ENCODE measurements at regions not wholly inside any gene's neighbourhood (a gene's known extent, or its start where the extent isn't known, plus 50 kb on each side); places are given as distances from the start of the nearest gene placed in this dataset.
A peak's percentile ranks its signal among the peaks of the same experiment; 100 is the strongest.
"Not testable (repeated sequence)": the region's sequence is repeated elsewhere in the genome, so short reads cannot be mapped to it uniquely, and the experiment has no call there.

DNA sequence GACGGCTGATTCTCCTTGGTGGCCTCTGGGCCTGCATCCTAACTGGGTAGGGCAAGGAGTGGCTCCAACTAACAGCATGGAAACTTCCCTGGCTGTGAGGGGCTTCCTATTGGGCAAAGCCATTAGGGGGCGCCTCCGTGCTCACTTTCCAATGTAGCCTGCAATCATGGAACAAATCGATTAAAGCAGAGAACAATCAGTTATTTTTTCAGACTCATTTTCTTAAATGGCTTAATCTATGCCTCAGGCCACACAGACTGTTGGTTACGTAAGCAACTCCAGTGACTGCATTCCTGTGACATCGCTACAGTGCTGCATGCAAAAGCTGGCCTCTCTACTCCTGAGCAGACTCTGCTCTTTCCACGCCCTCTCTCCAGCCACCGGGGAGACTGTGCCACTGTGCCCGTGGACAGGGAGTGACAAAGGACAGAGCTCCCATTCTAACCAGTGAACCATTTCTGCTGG lies 278.9 kb downstream of the KLF13 start:
- DNase-seq: peak; percentile 41

GRCh38 chr15:31606194-31606669 lies 279.6 kb downstream of the KLF13 start:
- no peak for DNase-seq

GRCh38 chr15:31606931-31607497 lies 280.4 kb downstream of the KLF13 start:
- no peak for DNase-seq

GRCh38 chr15:31607656-31608055 lies 281.0 kb downstream of the KLF13 start:
- DNase-seq: no peak

- no peak for DNase-seq
These were observed 282.6 kb downstream of the KLF13 start for GRCh38 chr15:31609258-31609681.

GRCh38 chr15:31609906-31610305 lies 283.3 kb downstream of the KLF13 start:
- no peak for DNase-seq

- DNase-seq: no peak
These were observed 289.2 kb downstream of the KLF13 start for GRCh38 chr15:31615643-31616415.

DNA sequence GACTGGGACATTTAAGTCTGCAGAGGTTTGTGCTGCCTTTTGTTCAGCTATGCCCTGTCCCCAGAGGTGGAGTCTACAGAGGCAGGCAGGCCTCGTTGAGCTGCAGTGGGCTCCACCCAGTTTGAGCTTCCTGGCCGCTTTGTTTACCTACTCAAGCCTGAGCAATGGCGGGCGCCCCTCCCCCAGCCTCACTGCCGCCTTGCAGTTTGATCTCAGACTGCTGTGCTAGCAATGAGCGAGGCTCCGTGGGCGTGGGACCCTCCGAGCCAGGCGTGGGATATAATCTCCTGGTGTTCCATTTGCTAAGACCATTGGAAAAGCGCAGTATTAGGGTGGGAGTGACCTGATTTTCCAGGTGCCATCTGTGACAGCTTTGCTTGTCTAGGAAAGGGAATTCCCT lies 296.7 kb downstream of the KLF13 start:
- not testable (repeated sequence) for DNase-seq

- not testable (repeated sequence) for DNase-seq
These were observed 297.5 kb downstream of the KLF13 start for GRCh38 chr15:31624115-31624514.

DNA sequence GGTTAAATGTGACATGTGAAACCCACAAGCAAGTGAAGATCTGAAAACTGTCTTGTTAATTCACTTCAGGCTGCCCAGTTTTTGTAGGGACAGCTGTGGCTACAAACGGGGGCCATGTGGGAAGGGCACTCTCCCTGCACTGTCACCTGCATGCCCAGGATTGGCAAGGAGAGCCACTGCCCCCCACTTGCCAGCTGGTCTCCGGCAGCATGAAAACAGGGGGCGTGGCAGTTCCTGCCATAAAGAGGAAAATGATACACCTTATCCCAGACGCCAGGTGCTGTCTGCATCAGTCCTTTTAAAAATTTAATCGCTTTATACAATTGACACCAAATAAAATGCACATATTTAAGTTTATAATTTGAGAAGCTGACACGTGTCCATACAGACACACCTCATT lies 309.1 kb downstream of the KLF13 start:
- DNase-seq: not testable (repeated sequence)

DNA sequence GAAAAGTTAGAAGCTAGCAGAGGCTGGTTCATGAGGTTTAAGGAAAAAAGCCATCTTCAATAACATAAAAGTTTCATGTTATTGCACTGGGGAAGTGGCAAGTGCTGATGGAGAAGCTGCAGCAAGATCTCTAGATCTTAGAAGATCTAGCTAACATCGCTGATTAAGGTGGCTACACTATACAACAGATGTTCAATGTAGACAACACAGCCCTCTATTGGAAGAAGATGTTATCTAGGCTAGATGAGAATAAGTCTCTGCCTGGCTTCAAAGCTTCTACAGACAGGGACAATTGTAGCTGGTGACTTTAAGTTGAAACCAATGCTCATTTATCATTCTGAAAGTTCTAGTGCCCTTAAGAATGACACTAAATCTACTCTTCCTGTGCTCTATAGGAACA lies 310.3 kb downstream of the KLF13 start:
- DNase-seq: not testable (repeated sequence)

DNA sequence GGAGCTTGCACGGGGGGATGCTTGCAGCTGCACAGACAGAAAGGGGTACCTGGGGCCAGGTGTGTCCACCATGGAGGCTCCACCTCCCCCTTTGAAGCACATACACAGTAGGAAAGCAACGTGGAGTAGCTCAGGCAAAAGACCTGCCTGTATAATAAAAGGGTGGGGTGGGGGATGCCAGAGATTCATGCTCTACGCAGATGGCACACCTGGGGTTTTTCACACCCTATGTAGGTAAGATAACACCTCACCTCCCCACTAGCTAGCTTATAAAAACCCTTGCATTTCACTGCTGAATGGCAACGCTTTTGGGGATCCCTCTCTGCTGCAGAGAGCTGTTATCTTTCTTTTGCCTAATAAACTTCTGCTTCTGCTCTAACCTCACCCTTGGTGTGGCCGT lies 317.3 kb downstream of the KLF13 start:
- DNase-seq: not testable (repeated sequence)

DNA sequence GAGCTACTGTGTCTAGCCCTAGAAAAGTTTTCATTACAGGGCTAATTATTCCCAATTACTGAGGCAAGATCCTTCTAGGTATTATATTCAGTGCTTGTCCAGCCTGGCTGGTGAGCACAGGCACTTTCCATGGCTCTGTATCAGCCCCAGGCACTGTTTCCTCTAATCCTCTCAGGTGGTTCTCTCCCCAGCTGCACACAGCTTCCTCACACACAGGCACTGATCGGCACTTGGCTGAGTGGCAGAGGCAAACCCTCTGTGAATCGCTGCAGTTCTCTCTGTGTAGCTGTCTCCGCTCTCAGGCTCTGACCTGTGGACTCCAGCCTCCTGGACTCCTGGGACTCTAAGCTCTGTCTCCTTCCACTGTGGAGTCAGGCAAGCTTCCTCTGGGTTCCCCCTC lies 318.1 kb downstream of the KLF13 start:
- not testable (repeated sequence) for DNase-seq

- not testable (repeated sequence) for DNase-seq
These were observed 320.7 kb downstream of the KLF13 start for GRCh38 chr15:31647337-31647826.

GRCh38 chr15:31649634-31650033 lies 323.0 kb downstream of the KLF13 start:
- not testable (repeated sequence) for DNase-seq

DNA sequence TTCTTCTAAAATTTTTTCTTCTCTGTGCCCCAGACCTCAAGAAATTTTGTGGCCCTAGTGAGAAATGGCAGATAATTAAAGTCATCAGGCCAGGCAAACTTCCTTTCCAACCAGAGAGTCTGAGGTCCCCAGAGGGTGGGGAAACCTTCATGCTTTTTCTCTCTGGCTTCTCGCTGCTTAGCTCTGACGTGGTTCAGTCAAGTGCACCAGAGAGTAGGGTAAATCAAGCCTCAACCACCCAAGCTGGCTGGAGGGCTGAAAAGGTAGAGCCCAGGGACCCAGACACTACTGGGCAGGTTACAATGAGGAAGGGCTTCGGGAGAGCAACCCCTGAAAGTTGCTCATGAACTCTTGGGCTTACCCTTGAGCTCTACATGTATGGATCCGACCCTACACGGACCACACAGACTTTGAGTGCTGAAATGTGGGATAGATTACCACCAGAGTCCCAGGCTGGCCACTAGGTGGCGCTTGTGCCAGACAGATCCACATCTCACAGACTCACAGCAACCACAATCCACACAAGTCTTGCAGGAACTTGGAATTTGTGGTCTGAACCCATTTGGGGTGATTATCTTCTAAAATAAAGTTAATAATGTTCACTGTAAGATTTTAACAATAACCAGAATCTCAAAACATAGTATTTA lies 323.5 kb downstream of the KLF13 start:
- not testable (repeated sequence) for DNase-seq

DNA sequence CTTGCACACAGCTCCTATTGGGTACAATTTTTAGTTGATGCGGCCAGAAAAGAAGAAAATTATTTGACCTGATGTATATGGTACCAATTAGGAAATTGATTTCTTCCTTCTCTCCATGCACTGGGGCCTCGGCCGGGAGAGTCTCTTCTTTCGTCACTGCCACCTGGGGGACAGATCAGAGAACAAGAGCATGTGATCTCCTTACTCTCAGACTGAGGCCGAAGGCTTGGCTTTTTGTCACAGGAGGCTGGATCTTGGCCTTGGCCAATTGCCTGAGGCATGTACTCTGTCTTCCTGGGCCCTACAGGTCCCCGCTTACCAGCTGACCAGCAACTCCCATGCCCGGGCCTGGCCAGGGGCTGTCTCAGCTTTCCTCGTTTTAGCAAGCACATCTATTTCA lies 330.3 kb downstream of the KLF13 start:
- not testable (repeated sequence) for DNase-seq

- no peak for DNase-seq
These were observed 334.2 kb downstream of the KLF13 start for GRCh38 chr15:31660816-31661215.

DNA sequence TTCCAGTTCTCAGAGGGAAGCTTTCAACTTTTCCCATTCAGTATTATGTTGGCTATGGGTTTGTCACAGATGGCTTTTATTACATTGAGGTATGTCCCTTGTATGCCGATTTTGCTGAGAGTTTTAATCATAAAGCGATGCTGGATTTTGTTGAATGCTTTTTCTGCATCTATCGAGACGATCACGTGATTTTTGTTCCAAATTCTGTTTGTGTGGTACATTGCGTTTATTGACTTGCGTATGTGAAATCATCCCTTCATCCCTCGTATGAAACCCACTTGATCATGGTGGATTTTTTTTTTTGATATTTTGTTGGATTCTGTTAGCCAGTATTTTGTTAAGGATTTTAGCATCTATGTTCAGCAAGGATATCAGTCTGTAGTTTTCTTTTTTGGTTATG lies 339.1 kb downstream of the KLF13 start:
- DNase-seq: not testable (repeated sequence)

- not testable (repeated sequence) for DNase-seq
These were observed 342.7 kb downstream of the KLF13 start for GRCh38 chr15:31669158-31669908.

DNA sequence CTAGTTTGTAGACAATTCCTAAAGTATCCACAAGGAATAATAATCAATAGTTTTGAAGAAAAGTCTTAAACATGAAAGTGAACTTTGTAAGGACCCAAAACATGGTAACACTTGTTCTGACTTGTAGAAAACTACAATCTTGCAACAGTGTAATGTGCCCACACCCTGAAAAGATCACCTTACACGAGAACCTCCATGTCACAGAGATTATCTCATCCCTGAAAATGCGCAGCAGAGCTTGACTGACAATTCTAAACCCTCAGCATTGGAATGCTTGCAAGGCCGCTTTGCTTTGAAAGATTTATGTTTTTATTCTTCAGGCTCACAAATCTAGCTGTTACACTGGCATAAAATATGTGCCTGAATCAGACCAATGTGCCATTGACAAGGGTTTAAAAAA lies 346.6 kb downstream of the KLF13 start:
- DNase-seq: not testable (repeated sequence)

Data from skin of body (tissue), 1 donor.